ENCODE measurements at regions not wholly inside any gene's neighbourhood (a gene's known extent, or its start where the extent isn't known, plus 50 kb on each side); places are given as distances from the start of the nearest gene placed in this dataset.

DNA sequence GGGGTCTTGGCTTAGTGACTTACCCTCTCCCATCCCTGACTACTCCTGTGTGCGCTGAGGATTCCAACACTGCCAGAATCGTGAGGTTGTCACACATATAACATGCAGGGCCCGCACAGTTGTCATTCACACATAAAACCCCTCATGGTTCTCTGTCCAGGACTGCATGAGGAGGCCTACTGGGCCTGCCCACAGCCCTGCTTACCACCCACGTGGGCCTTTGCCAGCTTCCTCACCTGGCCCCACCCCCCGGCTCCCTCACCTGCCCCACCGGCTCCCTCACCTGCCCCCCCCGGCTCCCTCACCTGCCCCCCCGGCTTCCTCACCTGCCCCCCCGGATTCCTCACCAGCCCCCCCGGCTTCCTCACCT, 197.2 kb downstream of the TEX29 start:
- TF ChIP-seq, protein P1, sequence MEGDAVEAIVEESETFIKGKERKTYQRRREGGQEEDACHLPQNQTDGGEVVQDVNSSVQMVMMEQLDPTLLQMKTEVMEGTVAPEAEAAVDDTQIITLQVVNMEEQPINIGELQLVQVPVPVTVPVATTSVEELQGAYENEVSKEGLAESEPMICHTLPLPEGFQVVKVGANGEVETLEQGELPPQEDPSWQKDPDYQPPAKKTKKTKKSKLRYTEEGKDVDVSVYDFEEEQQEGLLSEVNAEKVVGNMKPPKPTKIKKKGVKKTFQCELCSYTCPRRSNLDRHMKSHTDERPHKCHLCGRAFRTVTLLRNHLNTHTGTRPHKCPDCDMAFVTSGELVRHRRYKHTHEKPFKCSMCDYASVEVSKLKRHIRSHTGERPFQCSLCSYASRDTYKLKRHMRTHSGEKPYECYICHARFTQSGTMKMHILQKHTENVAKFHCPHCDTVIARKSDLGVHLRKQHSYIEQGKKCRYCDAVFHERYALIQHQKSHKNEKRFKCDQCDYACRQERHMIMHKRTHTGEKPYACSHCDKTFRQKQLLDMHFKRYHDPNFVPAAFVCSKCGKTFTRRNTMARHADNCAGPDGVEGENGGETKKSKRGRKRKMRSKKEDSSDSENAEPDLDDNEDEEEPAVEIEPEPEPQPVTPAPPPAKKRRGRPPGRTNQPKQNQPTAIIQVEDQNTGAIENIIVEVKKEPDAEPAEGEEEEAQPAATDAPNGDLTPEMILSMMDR (IDR thresholded peaks at IDR 0.05): no peak
- no peak for TF ChIP-seq POLR2A (IDR thresholded peaks at IDR 0.05)

All from body of pancreas (tissue), 4 donors.